HUES64 (cell line): ENCODE measurements at regions not wholly inside any gene's neighbourhood (a gene's known extent, or its start where the extent isn't known, plus 50 kb on each side); places are given as distances from the start of the nearest gene placed in this dataset.
"Not testable (repeated sequence)": the region's sequence is repeated elsewhere in the genome, so short reads cannot be mapped to it uniquely, and the experiment has no call there.

ENCODE experiments used
- H3K27ac ChIP-seq: 2 replicates; pipeline ENCODE4 v1.7.0; 2013; ENCODE audit warnings: low read depth, low read length, inconsistent platforms
- H3K27me3 ChIP-seq: 2 replicates; pipeline ENCODE4 v1.6.1; 2013; ENCODE audit warnings: mild to moderate bottlenecking, low read length; ENCODE audit not compliant: insufficient read depth
- H3K36me3 ChIP-seq: 2 replicates; pipeline ENCODE4 v1.6.1; 2013; ENCODE audit warnings: mild to moderate bottlenecking, low read length; ENCODE audit not compliant: insufficient read depth
- H3K4me1 ChIP-seq: 2 replicates; pipeline ENCODE4 v1.6.1; 2013; ENCODE audit warnings: mild to moderate bottlenecking, low read length, moderate library complexity; ENCODE audit not compliant: insufficient read depth
- H3K4me3 ChIP-seq: 2 replicates; pipeline ENCODE4 v1.5.1; 2013; ENCODE audit warnings: mild to moderate bottlenecking, low read length, moderate library complexity
- H3K9ac ChIP-seq: 2 replicates; pipeline ENCODE4 v1.6.1; 2013; ENCODE audit warnings: mild to moderate bottlenecking, low read depth, low read length
- H3K9me3 ChIP-seq: 2 replicates; pipeline ENCODE4 v1.6.1; 2013; ENCODE audit warnings: low read depth, low read length; ENCODE audit not compliant: insufficient read depth
- WGBS: fragments of 150-250, 120-280 bp; methylation state at CpG from one replicate; pipeline ENCODE4 v1.1.7; 2013; ENCODE audit warnings: missing lambda C conversion rate; 5-methylcytosine and 5-hydroxymethylcytosine counted together

DNA sequence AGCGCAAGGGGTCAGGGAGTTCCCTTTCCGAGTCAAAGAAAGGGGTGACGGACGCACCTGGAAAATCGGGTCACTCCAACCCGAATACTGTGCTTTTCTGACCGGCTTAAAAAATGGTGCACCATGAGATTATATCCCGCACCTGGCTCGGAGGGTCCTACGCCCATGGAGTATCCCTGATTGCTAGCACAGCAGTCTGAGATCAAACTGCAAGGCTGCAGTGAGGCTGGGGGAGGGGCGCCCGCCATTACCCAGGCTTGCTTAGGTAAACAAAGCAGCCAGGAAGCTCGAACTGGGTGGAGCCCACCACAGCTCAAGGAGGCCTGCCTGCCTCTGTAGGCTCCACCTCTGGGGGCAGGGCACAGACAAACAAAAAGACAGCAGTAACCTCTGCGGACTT lies 426.1 kb upstream of the SPTLC3 start:
- H3K9ac ChIP-seq, H3K4me3 ChIP-seq, H3K27ac ChIP-seq, H3K36me3 ChIP-seq, H3K4me1 ChIP-seq, H3K27me3 ChIP-seq: not testable (repeated sequence)
- H3K9me3 ChIP-seq, result peaks cover 11% of the 10 kb centered on the region; the same call in 1 of the 2 replicates
- 91% methylated on average over 13 of the region's 14 CpGs for WGBS

- Histone ChIP-seq H3K4me1 (peaks cover 16% of the 10 kb centered on the region), H3K9ac (no peak overlapping the region), H3K4me3 (no peak overlapping the region), H3K9me3 (no peaks in the 10 kb centered on the region), H3K36me3 (no peaks in the 10 kb centered on the region), H3K27ac (no peak overlapping the region), H3K27me3 (no peaks in the 10 kb centered on the region)
- WGBS, result 73% methylated on average over 1 of the region's 1 CpG
Observed at GRCh38 chr20:12591949-12592470, 416.8 kb upstream of the SPTLC3 start.

- no peak overlapping the region for H3K27ac ChIP-seq
- H3K36me3 ChIP-seq, result no peaks in the 10 kb centered on the region
- H3K9me3 ChIP-seq, result no peaks in the 10 kb centered on the region
- H3K9ac ChIP-seq, result no peak overlapping the region
- WGBS, result 85% methylated on average over 4 of the region's 4 CpGs
- no peaks in the 10 kb centered on the region for H3K27me3 ChIP-seq
- peaks cover 22% of the 10 kb centered on the region for H3K4me1 ChIP-seq
- H3K4me3 ChIP-seq, result no peak overlapping the region
Observed at GRCh38 chr20:12592756-12593155, 416.0 kb upstream of the SPTLC3 start.

GRCh38 chr20:12593342-12593873 lies 415.4 kb upstream of the SPTLC3 start:
- Histone ChIP-seq H3K9me3 (no peaks in the 10 kb centered on the region), H3K36me3 (no peaks in the 10 kb centered on the region), H3K27me3 (no peaks in the 10 kb centered on the region), H3K4me3 (no peak overlapping the region), H3K4me1 (peaks cover 22% of the 10 kb centered on the region), H3K27ac (no peak overlapping the region), H3K9ac (no peak overlapping the region)
- WGBS, result 88% methylated on average over 5 of the region's 5 CpGs

DNA sequence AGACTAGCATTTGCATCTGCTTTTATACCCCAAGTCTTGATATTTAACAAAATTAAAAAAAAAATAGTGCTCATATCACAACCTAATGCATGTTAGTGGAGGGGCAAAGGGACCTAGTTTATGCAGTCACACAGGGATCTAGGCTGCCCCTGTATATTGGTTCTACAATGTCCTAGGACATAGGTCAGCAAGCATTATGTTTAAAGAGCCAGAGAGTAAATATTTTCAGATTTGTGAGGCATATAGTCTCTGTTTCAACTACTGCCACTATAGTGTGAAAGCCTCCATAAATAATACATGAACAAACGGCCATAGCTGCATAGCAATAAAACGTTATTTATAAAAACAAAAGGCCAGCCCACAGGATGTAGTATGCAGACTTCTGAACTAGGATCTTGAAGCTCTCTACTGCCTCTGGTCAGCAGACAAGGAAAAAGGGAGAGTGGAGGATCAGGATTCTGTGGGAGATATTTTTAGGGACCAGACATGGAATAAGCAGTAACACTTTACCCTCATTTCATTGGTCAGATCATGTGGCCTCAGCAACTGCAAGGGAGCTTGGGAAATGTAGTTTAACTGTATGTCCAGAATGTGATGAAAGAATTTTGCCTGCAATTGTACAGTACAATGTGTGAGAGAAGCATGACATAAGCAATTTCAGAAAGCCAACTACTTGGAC lies 414.2 kb upstream of the SPTLC3 start:
- Histone ChIP-seq H3K4me1 (peaks cover 22% of the 10 kb centered on the region), H3K4me3 (no peak overlapping the region), H3K27ac (no peak overlapping the region), H3K9ac (no peak overlapping the region), H3K36me3 (no peaks in the 10 kb centered on the region), H3K9me3 (no peaks in the 10 kb centered on the region), H3K27me3 (no peaks in the 10 kb centered on the region)
- 90% methylated on average over 2 of the region's 2 CpGs for WGBS

DNA sequence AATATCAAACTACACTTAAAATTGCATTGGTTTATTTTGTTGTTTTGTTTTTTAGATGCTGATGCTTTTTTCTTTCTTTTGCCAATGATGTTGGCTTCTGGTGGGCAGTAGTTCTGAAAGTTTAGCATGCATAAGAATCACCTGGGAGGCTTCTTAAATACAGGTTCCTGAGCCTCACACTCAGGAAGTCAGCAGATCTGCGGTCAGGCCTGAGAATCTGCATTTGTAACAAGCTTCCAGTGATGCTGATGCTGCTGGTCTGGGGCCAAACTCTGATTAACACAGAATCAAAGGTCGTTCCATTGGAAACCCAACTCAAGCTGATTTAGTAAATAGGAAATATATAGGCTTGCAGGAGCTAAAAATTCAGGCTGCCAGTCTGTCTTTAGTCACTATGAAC lies 412.9 kb upstream of the SPTLC3 start:
- H3K9me3 ChIP-seq, result no peaks in the 10 kb centered on the region
- H3K4me3 ChIP-seq, result no peak overlapping the region
- H3K27ac ChIP-seq, result no peak overlapping the region
- H3K36me3 ChIP-seq, result no peaks in the 10 kb centered on the region
- H3K4me1 ChIP-seq, result peaks cover 22% of the 10 kb centered on the region
- no peak overlapping the region for H3K9ac ChIP-seq
- no peaks in the 10 kb centered on the region for H3K27me3 ChIP-seq
- WGBS, result 92% methylated on average over 2 of the region's 2 CpGs

- Histone ChIP-seq H3K27ac (no peak overlapping the region), H3K9me3 (no peaks in the 10 kb centered on the region), H3K4me3 (no peak overlapping the region), H3K36me3 (no peaks in the 10 kb centered on the region), H3K9ac (no peak overlapping the region), H3K27me3 (no peaks in the 10 kb centered on the region), H3K4me1 (peaks cover 14% of the 10 kb centered on the region)
- WGBS, result 94% methylated on average over 2 of the region's 2 CpGs
Observed at GRCh38 chr20:12596863-12597262, 411.9 kb upstream of the SPTLC3 start.

- whole genome bisulfite sequencing, result 89% methylated on average over 3 of the region's 3 CpGs
- Histone ChIP-seq H3K27me3 (no peaks in the 10 kb centered on the region), H3K36me3 (no peaks in the 10 kb centered on the region), H3K4me1 (peaks cover 14% of the 10 kb centered on the region; the same call in 1 of the 2 replicates), H3K9ac (no peak overlapping the region), H3K27ac (no peak overlapping the region), H3K9me3 (no peaks in the 10 kb centered on the region), H3K4me3 (no peak overlapping the region)
Observed at GRCh38 chr20:12597551-12597950, 411.2 kb upstream of the SPTLC3 start.

- 93% methylated on average over 3 of the region's 3 CpGs for WGBS
- H3K36me3 ChIP-seq, result no peaks in the 10 kb centered on the region
- H3K4me3 ChIP-seq, result no peak overlapping the region
- peaks cover 14% of the 10 kb centered on the region; the same call in 1 of the 2 replicates for H3K4me1 ChIP-seq
- H3K27me3 ChIP-seq, result no peaks in the 10 kb centered on the region
- no peak overlapping the region for H3K27ac ChIP-seq
- no peaks in the 10 kb centered on the region for H3K9me3 ChIP-seq
- H3K9ac ChIP-seq, result no peak overlapping the region
Observed at GRCh38 chr20:12598894-12599293, 409.9 kb upstream of the SPTLC3 start.

DNA sequence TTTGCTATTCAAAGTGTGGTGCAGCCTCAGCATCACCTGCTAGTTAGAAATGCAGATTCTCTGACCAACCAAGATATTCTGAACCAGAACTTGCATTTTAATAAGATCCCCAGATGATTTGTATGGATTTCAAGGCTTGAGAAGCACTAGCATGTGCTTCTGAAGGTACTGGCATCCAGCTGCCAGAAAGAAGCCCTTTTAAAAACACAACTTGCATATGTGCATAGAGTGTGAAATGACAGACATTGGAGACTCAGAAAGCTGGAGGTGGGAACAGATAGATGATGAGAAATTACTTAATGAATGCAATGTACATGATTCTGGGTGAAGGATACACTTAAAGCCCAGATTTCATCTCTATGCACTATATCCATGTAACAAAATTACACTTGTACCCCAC lies 409.3 kb upstream of the SPTLC3 start:
- no peak overlapping the region for H3K4me3 ChIP-seq
- H3K9ac ChIP-seq, result no peak overlapping the region
- no peaks in the 10 kb centered on the region for H3K9me3 ChIP-seq
- H3K27me3 ChIP-seq, result no peaks in the 10 kb centered on the region
- no peaks in the 10 kb centered on the region for H3K36me3 ChIP-seq
- peaks cover 14% of the 10 kb centered on the region; the same call in 1 of the 2 replicates for H3K4me1 ChIP-seq
- no peak overlapping the region for H3K27ac ChIP-seq

DNA sequence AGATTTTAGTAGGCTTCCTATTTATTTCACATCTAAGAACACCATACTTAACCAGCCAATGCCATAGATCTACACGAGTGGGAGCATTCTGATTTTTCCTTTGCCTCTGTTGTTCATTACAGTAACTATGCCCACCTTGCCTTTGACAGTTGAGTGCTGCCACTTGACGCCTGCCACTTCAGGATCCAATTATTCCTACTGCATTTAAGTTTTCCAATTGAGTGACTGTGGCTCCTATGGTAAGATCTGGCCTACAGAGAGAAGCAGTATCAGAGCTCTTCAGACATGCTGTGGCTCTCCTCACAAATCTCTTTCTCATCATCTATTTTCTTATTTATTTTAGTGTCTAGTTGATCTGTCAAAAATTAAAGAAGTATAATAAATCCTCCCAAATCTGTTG lies 403.0 kb upstream of the SPTLC3 start:
- H3K27me3 ChIP-seq, result no peaks in the 10 kb centered on the region
- peaks cover 5% of the 10 kb centered on the region; the same call in 1 of the 2 replicates for H3K4me1 ChIP-seq
- no peak overlapping the region for H3K9ac ChIP-seq
- H3K9me3 ChIP-seq, result no peaks in the 10 kb centered on the region
- 82% methylated on average over 2 of the region's 2 CpGs for WGBS
- no peak overlapping the region for H3K4me3 ChIP-seq
- no peaks in the 10 kb centered on the region for H3K36me3 ChIP-seq
- H3K27ac ChIP-seq, result no peak overlapping the region
